Esophagus squamous epithelium (tissue), 5 donors: ENCODE measurements at regions not wholly inside any gene's neighbourhood (a gene's known extent, or its start where the extent isn't known, plus 50 kb on each side); places are given as distances from the start of the nearest gene placed in this dataset.
"Not testable (repeated sequence)": the region's sequence is repeated elsewhere in the genome, so short reads cannot be mapped to it uniquely, and the experiment has no call there.

Experiments used
- DNase-seq: peaks from one replicate; lab custom pipeline; 2025; lab: John Stamatoyannopoulos, UW
- H3K27ac ChIP-seq, 4 donors: fragments of 200-600 bp; sonication (generic); one replicate each; pipeline ENCODE4 v1.5.1; 2016 to 2019; ENCODE audit warnings: mild to moderate bottlenecking in 1 of 4
- H3K27me3 ChIP-seq, 4 donors: fragments of 200-600 bp; sonication (generic); 1 replicate in 3 of 4; 2 replicates in 1 of 4; pipeline versions ENCODE4 v1.5.1 to v1.6.0; 2017 to 2021; ENCODE audit warnings: antibody characterized with exemption in 1 of 4
- H3K36me3 ChIP-seq, 3 donors: fragments of 200-600 bp; sonication (generic); one replicate each; pipeline ENCODE4 v1.5.1; 2016 to 2019
- H3K4me1 ChIP-seq, 3 donors: fragments of 200-600 bp; sonication (generic); one replicate each; pipeline ENCODE4 v1.5.1; 2017 to 2019
- H3K4me3 ChIP-seq, 4 donors: fragments of 200-600 bp; sonication (generic); 1 replicate in 3 of 4; 2 replicates in 1 of 4; pipeline ENCODE4 v1.5.1; 2016 to 2019; ENCODE audit warnings: mild to moderate bottlenecking in 2 of 4, moderate library complexity in 1 of 4
- H3K9me3 ChIP-seq, 3 donors: fragments of 200-600 bp; sonication (generic); one replicate each; pipeline ENCODE4 v1.5.1; 2016 to 2019
- CTCF ChIP-seq, 6 experiments: fragments of 450-650 bp in 4 of 6; fragments of 200-600 bp in 2 of 6; sonication (generic) in 2 of 6; IDR thresholded peaks; one replicate each; pipeline ENCODE4 v1.5.1; 2016 to 2019; ENCODE audit warnings: antibody characterized with exemption in 6 of 6, mild to moderate bottlenecking in 4 of 6, moderate library complexity in 4 of 6
- POLR2A ChIP-seq, 4 donors: fragments of 450-650 bp; IDR thresholded peaks; one replicate each; pipeline ENCODE4 v1.6.1; 2017; ENCODE audit warnings: antibody characterized with exemption in 4 of 4, mild to moderate bottlenecking in 4 of 4, moderate library complexity in 3 of 4
- WGBS, 2 donors: methylation state at CpG; one replicate each; pipeline ENCODE4 v1.1.5; 2018; 5-methylcytosine and 5-hydroxymethylcytosine counted together
- intact Hi-C: fragments of 100-400 bp; cut with DNase I; formaldehyde crosslinking; loops from one replicate; pipeline ENCODE4 v1.15.0; 2022
- donor health status: DM: yes; HTN: yes; CAD: no.

DNA sequence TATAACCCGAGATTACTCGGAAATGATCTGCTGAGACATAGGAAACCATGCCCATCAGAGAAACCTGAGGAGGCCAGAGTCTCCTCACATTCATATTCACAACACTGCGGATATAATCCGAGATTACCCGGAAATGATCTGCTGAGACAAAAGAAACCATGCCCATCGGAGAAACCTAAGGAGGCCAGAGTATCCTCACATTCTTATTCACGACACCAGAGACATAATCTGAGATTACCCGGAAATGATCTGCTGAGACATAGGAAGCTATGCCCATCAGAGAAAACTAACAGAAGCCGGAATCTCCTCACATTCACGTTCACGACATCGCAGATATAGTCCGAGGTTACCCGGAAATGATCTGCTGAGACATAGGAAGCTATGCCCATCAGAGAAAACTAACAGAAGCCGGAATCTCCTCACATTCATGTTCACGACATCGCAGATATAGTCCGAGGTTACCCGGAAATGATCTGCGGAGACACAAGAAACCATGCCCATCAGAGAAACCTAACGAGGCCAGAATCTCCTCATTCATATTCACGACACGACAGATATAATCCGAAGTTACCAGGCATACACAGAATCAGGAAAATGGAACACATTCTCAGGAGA lies 422.3 kb upstream of the AKR1E2 start:
- Histone ChIP-seq H3K4me3 (no peak overlapping the region), H3K27ac (no peak overlapping the region), H3K36me3 (no peaks in the 10 kb centered on the region), H3K4me1 (no peaks in the 10 kb centered on the region), H3K9me3 (no peaks in the 10 kb centered on the region), H3K27me3 (no peaks in the 10 kb centered on the region)
- DNase-seq = no peak
- WGBS, 2 donors = 90 to 93% methylated on average over 23 to 24 of the region's 24 CpGs
- intact Hi-C loops = no loop called here
- TF ChIP-seq POLR2A (IDR thresholded peaks at IDR 0.05) (no peak), CTCF (IDR thresholded peaks at IDR 0.05) (no peak)

- 97 to 100% methylated on average over 3 to 4 of the region's 4 CpGs for WGBS, 2 donors
- intact Hi-C loops, DNase-seq, H3K27ac ChIP-seq, H3K4me3 ChIP-seq, H3K9me3 ChIP-seq, H3K4me1 ChIP-seq, H3K27me3 ChIP-seq, H3K36me3 ChIP-seq: not testable (repeated sequence)
Measured at GRCh38 chr10:4401080-4401479, 424.9 kb upstream of the AKR1E2 start.

GRCh38 chr10:4399556-4399955 lies 426.5 kb upstream of the AKR1E2 start:
- no peak for DNase-seq
- Histone ChIP-seq H3K4me3 (no peak overlapping the region), H3K36me3 (no peaks in the 10 kb centered on the region), H3K27me3 (no peaks in the 10 kb centered on the region), H3K9me3 (no peaks in the 10 kb centered on the region), H3K4me1 (no peaks in the 10 kb centered on the region), H3K27ac (no peak overlapping the region)
- TF ChIP-seq POLR2A (IDR thresholded peaks at IDR 0.05) = no peak
- no peak for TF ChIP-seq CTCF (IDR thresholded peaks at IDR 0.05)
- intact Hi-C loops = no loop called here
- 78 to 81% methylated on average over 3 of the region's 3 CpGs for WGBS, 2 donors

- H3K4me3 ChIP-seq = no peak overlapping the region
- no peak overlapping the region for H3K27ac ChIP-seq
- H3K36me3 ChIP-seq = no peaks in the 10 kb centered on the region
- H3K27me3 ChIP-seq = no peaks in the 10 kb centered on the region
- 82 to 86% methylated on average over 3 of the region's 3 CpGs for WGBS, 2 donors
- H3K4me1 ChIP-seq = no peaks in the 10 kb centered on the region
- TF ChIP-seq CTCF (IDR thresholded peaks at IDR 0.05) (no peak), POLR2A (IDR thresholded peaks at IDR 0.05) (no peak)
- intact Hi-C loops = no loop called here
- DNase-seq = no peak
- no peaks in the 10 kb centered on the region for H3K9me3 ChIP-seq
Measured at GRCh38 chr10:4398602-4399001, 427.4 kb upstream of the AKR1E2 start.

GRCh38 chr10:4397337-4397736 lies 428.7 kb upstream of the AKR1E2 start:
- WGBS, 2 donors = 68 to 69% methylated on average over 3 of the region's 3 CpGs

More at GRCh38 chr10:4397337-4397736, 428.7 kb upstream of the AKR1E2 start:
- H3K9me3 ChIP-seq = no peaks in the 10 kb centered on the region
- H3K36me3 ChIP-seq = no peaks in the 10 kb centered on the region
- DNase-seq = no peak
- no peaks in the 10 kb centered on the region for H3K4me1 ChIP-seq
- TF ChIP-seq POLR2A (IDR thresholded peaks at IDR 0.05) (no peak), CTCF (IDR thresholded peaks at IDR 0.05) (no peak)
- intact Hi-C loops = no loop called here
- H3K27me3 ChIP-seq = no peaks in the 10 kb centered on the region
- H3K27ac ChIP-seq = no peak overlapping the region
- H3K4me3 ChIP-seq = no peak overlapping the region
